ENCODE measurements at regions not wholly inside any gene's neighbourhood (a gene's known extent, or its start where the extent isn't known, plus 50 kb on each side); places are given as distances from the start of the nearest gene placed in this dataset.

DNA sequence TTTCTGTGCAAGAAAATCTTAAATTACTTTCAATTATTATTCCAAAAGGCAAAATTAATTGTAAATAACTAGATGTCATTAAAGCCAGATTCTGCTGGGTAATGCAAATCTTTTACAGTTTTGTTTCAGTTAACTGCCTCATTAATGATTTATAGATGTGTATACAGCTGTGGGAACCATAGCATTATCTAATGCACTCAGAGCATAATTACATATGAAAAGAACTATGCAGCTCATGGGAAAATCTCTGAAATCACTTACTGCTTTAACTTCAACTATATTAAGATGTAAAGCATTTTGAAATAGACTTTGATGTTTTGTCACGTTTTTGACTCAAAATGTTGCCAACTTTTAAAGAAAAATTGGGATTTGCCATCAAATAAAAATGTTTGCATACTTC is 630.3 kb upstream of the KLHL4 start:
- in situ Hi-C loops (cut with HindIII; ENCODE audit: low pct_ligation_motif_present, low sequenced_read_pairs): no loop called here

GRCh38 chrX:86910027-86910426 is 607.6 kb upstream of the KLHL4 start:
- TF ChIP-seq CTCF (IDR thresholded peaks at IDR 0.05; ENCODE audit: low read depth, low read length, missing control alignments): no peak
- no peak overlapping the region for H3K4me3 ChIP-seq (ENCODE audit: low read depth, low read length)
- no peak overlapping the region for H3K27ac ChIP-seq
- no peaks in the 10 kb centered on the region for H3K27me3 ChIP-seq (replicated peaks)
- DNase-seq: no peak
- no peaks in the 10 kb centered on the region for H3K36me3 ChIP-seq (replicated peaks)
- in situ Hi-C loops (cut with HindIII; ENCODE audit: low pct_ligation_motif_present, low sequenced_read_pairs): no loop called here

More for the DNA sequence above, 630.3 kb upstream of the KLHL4 start:
- no peak overlapping the region for H3K4me3 ChIP-seq (ENCODE audit: low read depth, low read length)
- no peak overlapping the region for H3K27ac ChIP-seq
- no peak for DNase-seq
- no peaks in the 10 kb centered on the region for H3K36me3 ChIP-seq (replicated peaks)
- no peaks in the 10 kb centered on the region for H3K27me3 ChIP-seq (replicated peaks)
- TF ChIP-seq CTCF (IDR thresholded peaks at IDR 0.05; ENCODE audit: low read depth, low read length, missing control alignments): no peak

- no peak for DNase-seq
- no peak overlapping the region for H3K4me3 ChIP-seq (ENCODE audit: low read depth, low read length)
- in situ Hi-C loops (cut with HindIII; ENCODE audit: low pct_ligation_motif_present, low sequenced_read_pairs): no loop called here
- H3K27ac ChIP-seq: no peak overlapping the region
- TF ChIP-seq CTCF (IDR thresholded peaks at IDR 0.05; ENCODE audit: low read depth, low read length, missing control alignments): no peak
- no peaks in the 10 kb centered on the region for H3K36me3 ChIP-seq (replicated peaks)
- H3K27me3 ChIP-seq (replicated peaks): no peaks in the 10 kb centered on the region
Measured at GRCh38 chrX:86910602-86911311, 606.8 kb upstream of the KLHL4 start.

GRCh38 chrX:86914569-86914968 is 603.0 kb upstream of the KLHL4 start:
- no peak for TF ChIP-seq CTCF (IDR thresholded peaks at IDR 0.05; ENCODE audit: low read depth, low read length, missing control alignments)
- Histone ChIP-seq H3K4me3 (ENCODE audit: low read depth, low read length) (no peak overlapping the region), H3K27ac (no peak overlapping the region), H3K27me3 (replicated peaks) (no peaks in the 10 kb centered on the region), H3K36me3 (replicated peaks) (no peaks in the 10 kb centered on the region)
- no peak for DNase-seq
- in situ Hi-C loops (cut with HindIII; ENCODE audit: low pct_ligation_motif_present, low sequenced_read_pairs): no loop called here

DNA sequence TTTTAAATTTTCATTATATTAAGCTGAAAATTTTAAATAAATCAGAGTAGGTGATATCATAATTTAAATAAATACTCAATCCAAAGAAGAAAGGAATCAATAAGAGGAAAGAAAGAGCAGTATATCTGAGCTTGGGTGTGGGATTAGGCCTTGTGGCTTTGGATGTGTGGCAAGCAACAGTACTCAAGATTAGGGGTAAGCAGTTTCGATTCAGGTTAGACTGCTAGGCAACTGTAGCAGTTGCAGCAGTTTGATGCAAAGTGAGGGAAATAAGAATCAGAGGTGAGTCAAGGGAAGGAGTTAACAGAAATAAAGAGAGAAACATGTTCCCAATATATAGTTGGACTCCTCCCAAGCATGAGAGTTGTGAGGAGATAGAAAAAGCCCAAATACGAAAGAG is 599.6 kb upstream of the KLHL4 start:
- TF ChIP-seq CTCF (IDR thresholded peaks at IDR 0.05; ENCODE audit: low read depth, low read length, missing control alignments): no peak
- no peak for DNase-seq
- H3K4me3 ChIP-seq (ENCODE audit: low read depth, low read length): no peak overlapping the region
- H3K27ac ChIP-seq: no peak overlapping the region
- no peaks in the 10 kb centered on the region for H3K36me3 ChIP-seq (replicated peaks)
- H3K27me3 ChIP-seq (replicated peaks): no peaks in the 10 kb centered on the region
- in situ Hi-C loops (cut with HindIII; ENCODE audit: low pct_ligation_motif_present, low sequenced_read_pairs): no loop called here

DNA sequence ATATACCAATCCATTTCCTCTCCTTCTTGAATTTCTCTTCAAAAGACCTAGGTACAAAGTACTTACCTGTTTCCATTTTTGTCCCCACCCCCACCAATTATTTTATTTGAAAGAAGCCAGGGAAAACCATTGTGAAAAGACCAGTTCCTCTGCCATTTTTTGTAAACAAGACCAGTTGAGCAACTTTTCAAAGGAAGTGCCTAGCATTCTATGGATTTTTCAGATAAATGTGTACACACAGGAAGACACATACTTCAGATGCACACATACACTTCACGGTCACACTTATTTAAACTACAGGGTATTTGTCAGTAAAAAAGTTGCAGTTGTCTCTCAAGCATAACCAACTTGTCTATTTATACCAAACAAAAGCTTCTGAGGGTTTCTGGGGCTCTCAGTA is 587.2 kb upstream of the KLHL4 start:
- no peak overlapping the region for H3K27ac ChIP-seq
- TF ChIP-seq CTCF (IDR thresholded peaks at IDR 0.05; ENCODE audit: low read depth, low read length, missing control alignments): no peak
- DNase-seq: no peak
- in situ Hi-C loops (cut with HindIII; ENCODE audit: low pct_ligation_motif_present, low sequenced_read_pairs): no loop called here
- no peaks in the 10 kb centered on the region for H3K27me3 ChIP-seq (replicated peaks)
- H3K36me3 ChIP-seq (replicated peaks): no peaks in the 10 kb centered on the region
- H3K4me3 ChIP-seq (ENCODE audit: low read depth, low read length): no peak overlapping the region
